A549 (cell line): ENCODE measurements at regions not wholly inside any gene's neighbourhood (a gene's known extent, or its start where the extent isn't known, plus 50 kb on each side); places are given as distances from the start of the nearest gene placed in this dataset.
A peak's percentile ranks its signal among the peaks of the same experiment; 100 is the strongest.

Experiments used
- ATAC-seq, 2 experiments: fragments of 200-7000 bp in 1 of 2; fragments of >200 bp in 1 of 2; cut with Nextera tagmentation in 1 of 2; cut with Tn5 transposase in 1 of 2; 3 replicates each; pipeline versions ENCODE4 v1.8.0 to v1.9.1; 2018 to 2020; ENCODE audit warnings: mild to moderate bottlenecking in 1 of 2, moderate library complexity in 1 of 2
- CTCF ChIA-PET: fragments of 300-600 bp; sonication (Branson Sonifier 250); formaldehyde crosslinking; extraction: SDS; loops from one replicate; lab custom pipeline; 2021; ENCODE audit warnings: antibody characterized with exemption, inconsistent platforms; lab: Yijun Ruan, JAX
- POLR2A ChIA-PET: fragments of 350-600 bp; formaldehyde crosslinking; extraction: SDS; loops from one replicate; lab custom pipeline; 2021; ENCODE audit warnings: antibody characterized with exemption, inconsistent platforms; lab: Yijun Ruan, JAX
- DNase-seq, 2 experiments: peaks; one replicate each; pipeline versions ENCODE4 v3.0.0 to v3.0.0-alpha.2; 2011 to 2016; ENCODE audit warnings: low read depth in 1 of 2, low spot score in 1 of 2
- FAIRE-seq: peaks from 2 replicates; lab custom pipeline; 2011; peaks lifted over from hg19 to GRCh38; lab: Jason Lieb, UNC
- H3K27ac ChIP-seq, 2 experiments: fragments of >200 bp; sonication (Bioruptor Twin); formaldehyde crosslinking; 3 replicates each; pipeline ENCODE4 v1.5.1; 2016 to 2017
- H3K4me1 ChIP-seq: fragments of >200 bp; sonication (Bioruptor Twin); formaldehyde crosslinking; 3 replicates; pipeline ENCODE4 v1.6.1; 2016
- H3K4me2 ChIP-seq: fragments of >200 bp; sonication (Bioruptor Twin); formaldehyde crosslinking; 3 replicates; pipeline ENCODE4 v1.6.1; 2016
- H3K4me3 ChIP-seq: fragments of >200 bp; sonication (Bioruptor Twin); formaldehyde crosslinking; 3 replicates; pipeline ENCODE4 v1.5.1; 2016
- H3K9me3 ChIP-seq: fragments of >200 bp; sonication (Bioruptor Twin); formaldehyde crosslinking; 3 replicates; pipeline ENCODE4 v1.6.1; 2016
- CBX2 ChIP-seq: fragments of 200-600 bp; sonication (generic); IDR thresholded peaks from 2 replicates; pipeline ENCODE4 v1.6.1; 2016; ENCODE audit warnings: low read depth, mild to moderate bottlenecking, borderline replicate concordance
- CEBPB ChIP-seq, 2 experiments: fragments of >200 bp in 1 of 2; sonication (Bioruptor Twin) in 1 of 2; formaldehyde crosslinking in 1 of 2; IDR thresholded peaks; 2 replicates each; pipeline ENCODE4 v1.6.1; 2012 to 2016
- EHMT2 ChIP-seq: fragments of 200-600 bp; sonication (generic); IDR thresholded peaks from 2 replicates; pipeline ENCODE4 v1.6.1; 2016; ENCODE audit warnings: antibody characterized with exemption, low read depth, mild to moderate bottlenecking, moderate library complexity
- FOSB ChIP-seq: fragments of 250-450 bp; sonication (Bioruptor Pico); IDR thresholded peaks from 2 replicates; pipeline ENCODE4 v1.5.0; 2020; ENCODE audit warnings: mild to moderate bottlenecking, moderate library complexity
- HDAC2 ChIP-seq: fragments of 200-600 bp; sonication (generic); IDR thresholded peaks from 2 replicates; pipeline ENCODE4 v1.6.1; 2016
- HOXA7 ChIP-seq: fragments of 250-450 bp; sonication (Bioruptor Pico); IDR thresholded peaks from 2 replicates; pipeline ENCODE4 v1.5.0; 2020; ENCODE audit warnings: mild to moderate bottlenecking, moderate library complexity
- KDM1A ChIP-seq: fragments of 200-600 bp; sonication (generic); IDR thresholded peaks from 2 replicates; pipeline ENCODE4 v1.6.1; 2016; ENCODE audit warnings: low read depth, mild to moderate bottlenecking
- KDM5A ChIP-seq: fragments of 200-600 bp; sonication (generic); IDR thresholded peaks from 2 replicates; pipeline ENCODE4 v1.6.1; 2016; ENCODE audit warnings: antibody characterized with exemption, mild to moderate bottlenecking
- MAFK ChIP-seq: fragments of 450-650 bp; IDR thresholded peaks from 2 replicates; pipeline ENCODE4 v1.6.1; 2014; ENCODE audit not compliant: partially characterized antibody
- NFE2L2 ChIP-seq: fragments of 150-350 bp; conservative IDR thresholded peaks from 2 replicates; pipeline ENCODE4 v1.6.1; 2014; ENCODE audit warnings: low read length
- PBX3 ChIP-seq: IDR thresholded peaks from 2 replicates; pipeline ENCODE4 v1.6.1; 2012
- PHF8 ChIP-seq: fragments of 200-600 bp; sonication (generic); IDR thresholded peaks from 2 replicates; pipeline ENCODE4 v1.6.1; 2016; ENCODE audit warnings: low read depth, mild to moderate bottlenecking, antibody characterized with exemption, moderate library complexity, borderline replicate concordance
- RAD21 ChIP-seq, 2 experiments: fragments of >200 bp in 1 of 2; sonication (Bioruptor Twin) in 1 of 2; formaldehyde crosslinking in 1 of 2; IDR thresholded peaks in 1 of 2; conservative IDR thresholded peaks in 1 of 2; 2 replicates in 1 of 2; 3 replicates in 1 of 2; pipeline ENCODE4 v1.6.1; 2012 to 2018; ENCODE audit warnings: inconsistent platforms in 1 of 2
- RARB ChIP-seq: fragments of 250-450 bp; sonication (Bioruptor Pico); IDR thresholded peaks from 2 replicates; pipeline ENCODE4 v1.8.0; 2021; ENCODE audit warnings: mild to moderate bottlenecking, moderate library complexity
- RFX5 ChIP-seq: fragments of 450-650 bp; IDR thresholded peaks from 2 replicates; pipeline ENCODE4 v1.7.1; 2014; ENCODE audit warnings: antibody characterized with exemption, mild to moderate bottlenecking, moderate library complexity
- RNF2 ChIP-seq: fragments of 200-600 bp; sonication (generic); IDR thresholded peaks from 2 replicates; pipeline ENCODE4 v1.6.1; 2016; ENCODE audit warnings: low read depth, mild to moderate bottlenecking, antibody characterized with exemption, moderate library complexity, borderline replicate concordance
- SREBF2 ChIP-seq: fragments of 450-650 bp; IDR thresholded peaks from 2 replicates; pipeline ENCODE4 v1.6.1; 2014; ENCODE audit warnings: mild to moderate bottlenecking, moderate library complexity
- TFCP2L1 ChIP-seq: fragments of 250-450 bp; sonication (Bioruptor Pico); IDR thresholded peaks from 2 replicates; pipeline ENCODE4 v1.5.0; 2021; ENCODE audit warnings: mild to moderate bottlenecking
- ZFP36 ChIP-seq: fragments of 450-650 bp; IDR thresholded peaks from 2 replicates; pipeline ENCODE4 v1.6.1; 2014; ENCODE audit warnings: borderline replicate concordance; ENCODE audit not compliant: partially characterized antibody
- ZNF302 ChIP-seq: fragments of 250-450 bp; sonication (Bioruptor Pico); IDR thresholded peaks from 2 replicates; pipeline ENCODE4 v1.9.0; 2021; ENCODE audit warnings: inconsistent platforms, mild to moderate bottlenecking, moderate library complexity
- ZSCAN20 ChIP-seq: fragments of 250-450 bp; sonication (Bioruptor Pico); IDR thresholded peaks from 2 replicates; pipeline ENCODE4 v1.8.0; 2022; ENCODE audit warnings: mild to moderate bottlenecking, moderate library complexity
- WGBS: methylation state at CpG from one replicate; pipeline ENCODE4 v1.1.6; 2017; ENCODE audit errors: missing lambda C conversion rate; 5-methylcytosine and 5-hydroxymethylcytosine counted together
- TF ChIP-seq, protein P1 (sequence below): fragments of 250-450 bp; sonication (Bioruptor Pico); IDR thresholded peaks from 2 replicates; pipeline ENCODE4 v1.5.0; 2020; ENCODE audit warnings: low read depth, mild to moderate bottlenecking, moderate library complexity
- TF ChIP-seq, protein P2 (sequence below): IDR thresholded peaks from 2 replicates; pipeline ENCODE4 v1.6.1; 2012
- TF ChIP-seq, protein P3 (sequence below): fragments of 200-600 bp; sonication (generic); IDR thresholded peaks from 2 replicates; pipeline ENCODE4 v1.6.1; 2016; ENCODE audit warnings: antibody characterized with exemption, mild to moderate bottlenecking, moderate library complexity

- no peaks in the 10 kb centered on the region for H3K4me1 ChIP-seq
- CTCF ChIA-PET = no interaction called here
- FAIRE-seq (no peak), ATAC-seq (no peak), DNase-seq (no peak)
- WGBS = 27% methylated on average over 3 of the region's 3 CpGs
- no peak for TF ChIP-seq RNF2
- TF ChIP-seq RFX5 = no peak
- no peak for TF ChIP-seq PHF8
- TF ChIP-seq KDM5A = no peak
- no peak for TF ChIP-seq HDAC2
- no peak for TF ChIP-seq ZSCAN20 (CRISPR knock-in tag)
- TF ChIP-seq EHMT2 = no peak
- no peak for TF ChIP-seq HOXA7 (CRISPR knock-in tag)
- TF ChIP-seq, protein P1, sequence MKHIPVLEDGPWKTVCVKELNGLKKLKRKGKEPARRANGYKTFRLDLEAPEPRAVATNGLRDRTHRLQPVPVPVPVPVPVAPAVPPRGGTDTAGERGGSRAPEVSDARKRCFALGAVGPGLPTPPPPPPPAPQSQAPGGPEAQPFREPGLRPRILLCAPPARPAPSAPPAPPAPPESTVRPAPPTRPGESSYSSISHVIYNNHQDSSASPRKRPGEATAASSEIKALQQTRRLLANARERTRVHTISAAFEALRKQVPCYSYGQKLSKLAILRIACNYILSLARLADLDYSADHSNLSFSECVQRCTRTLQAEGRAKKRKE (CRISPR knock-in tag) = no peak
- no peak for TF ChIP-seq ZFP36
- TF ChIP-seq CBX2 = no peak
- no peak for TF ChIP-seq KDM1A
- POLR2A ChIA-PET = no interaction called here
- no peak overlapping the region for H3K4me3 ChIP-seq
- no peaks in the 10 kb centered on the region for H3K9me3 ChIP-seq
- H3K4me2 ChIP-seq = no peak overlapping the region
- no peak overlapping the region for H3K27ac ChIP-seq
These were observed 1597.9 kb downstream of the RPA4 start for GRCh38 chrX:98481636-98482035.

DNA sequence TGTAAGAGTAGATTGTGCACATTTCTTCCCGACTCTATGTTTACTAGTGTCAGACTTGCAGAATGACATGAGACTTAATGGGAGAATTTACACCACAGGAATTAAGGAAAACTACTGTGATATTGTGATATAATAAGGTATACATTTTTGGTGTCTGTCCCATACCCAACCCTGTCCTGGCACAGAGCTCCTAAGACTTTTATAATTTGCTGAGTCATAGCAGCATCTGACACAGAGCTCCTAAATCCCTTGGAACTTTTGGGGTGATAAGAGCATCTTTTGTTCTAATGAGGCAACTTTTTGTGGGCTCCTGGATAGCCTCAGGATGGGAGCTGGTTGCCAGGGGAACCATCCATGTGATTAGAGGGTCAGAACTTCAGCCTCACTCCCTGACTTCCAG is 1607.0 kb downstream of the RPA4 start:
- H3K4me2 ChIP-seq = no peak overlapping the region
- no peak for ATAC-seq
- FAIRE-seq = no peak
- DNase-seq = no peak
- H3K27ac ChIP-seq = no peak overlapping the region
- H3K4me3 ChIP-seq = no peak overlapping the region
- no peaks in the 10 kb centered on the region for H3K4me1 ChIP-seq
- H3K9me3 ChIP-seq = no peaks in the 10 kb centered on the region
- TF ChIP-seq NFE2L2 = peak; percentile 75
- TF ChIP-seq, protein P2, sequence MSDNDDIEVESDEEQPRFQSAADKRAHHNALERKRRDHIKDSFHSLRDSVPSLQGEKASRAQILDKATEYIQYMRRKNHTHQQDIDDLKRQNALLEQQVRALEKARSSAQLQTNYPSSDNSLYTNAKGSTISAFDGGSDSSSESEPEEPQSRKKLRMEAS = no peak
- peak; percentile 50 for TF ChIP-seq MAFK
- POLR2A ChIA-PET = no interaction called here
- CTCF ChIA-PET = no interaction called here
- WGBS = 4% methylated on average over 1 of the region's 1 CpG

DNA sequence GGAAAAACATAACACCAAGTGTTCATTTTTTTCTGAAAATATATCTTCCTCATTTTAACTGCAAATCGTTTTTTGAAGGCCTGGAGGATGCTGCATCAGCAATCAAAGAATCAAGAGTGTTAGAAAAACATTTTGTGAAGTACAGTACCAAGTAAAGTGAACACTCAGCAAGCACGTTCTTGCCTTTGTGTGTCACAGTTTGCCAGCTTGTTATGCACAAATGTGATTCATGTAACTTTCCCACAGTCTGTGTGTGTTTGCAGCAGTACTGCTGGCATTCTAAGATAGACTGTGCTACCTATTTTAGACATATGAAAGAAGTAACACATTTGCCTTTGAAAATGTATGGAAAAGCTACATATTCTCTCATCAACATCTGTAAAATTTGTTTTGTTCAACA is 1617.7 kb downstream of the RPA4 start:
- Histone ChIP-seq H3K4me1 (no peaks in the 10 kb centered on the region), H3K4me3 (no peak overlapping the region), H3K4me2 (no peak overlapping the region), H3K27ac (no peak overlapping the region), H3K9me3 (no peaks in the 10 kb centered on the region)
- ChIA-PET POLR2A (no interaction called here), CTCF (no interaction called here)
- DNase-seq (no peak), FAIRE-seq (no peak), ATAC-seq (no peak)
- 0% methylated on average over 2 of the region's 2 CpGs for WGBS
- TF ChIP-seq TFCP2L1 (CRISPR knock-in tag) (no peak), RARB (no peak), CBX2 (no peak), KDM1A (no peak), FOSB (no peak), PBX3 (no peak), CEBPB (IDR thresholded peaks at IDR 0.05) (no peak), SREBF2 (no peak), ZNF302 (CRISPR knock-in tag) (no peak), RAD21 (conservative IDR thresholded peaks at IDR 0.05 in 1 of 2, IDR thresholded peaks at IDR 0.05 in 1 of 2) (no peak)
- TF ChIP-seq, protein P3, sequence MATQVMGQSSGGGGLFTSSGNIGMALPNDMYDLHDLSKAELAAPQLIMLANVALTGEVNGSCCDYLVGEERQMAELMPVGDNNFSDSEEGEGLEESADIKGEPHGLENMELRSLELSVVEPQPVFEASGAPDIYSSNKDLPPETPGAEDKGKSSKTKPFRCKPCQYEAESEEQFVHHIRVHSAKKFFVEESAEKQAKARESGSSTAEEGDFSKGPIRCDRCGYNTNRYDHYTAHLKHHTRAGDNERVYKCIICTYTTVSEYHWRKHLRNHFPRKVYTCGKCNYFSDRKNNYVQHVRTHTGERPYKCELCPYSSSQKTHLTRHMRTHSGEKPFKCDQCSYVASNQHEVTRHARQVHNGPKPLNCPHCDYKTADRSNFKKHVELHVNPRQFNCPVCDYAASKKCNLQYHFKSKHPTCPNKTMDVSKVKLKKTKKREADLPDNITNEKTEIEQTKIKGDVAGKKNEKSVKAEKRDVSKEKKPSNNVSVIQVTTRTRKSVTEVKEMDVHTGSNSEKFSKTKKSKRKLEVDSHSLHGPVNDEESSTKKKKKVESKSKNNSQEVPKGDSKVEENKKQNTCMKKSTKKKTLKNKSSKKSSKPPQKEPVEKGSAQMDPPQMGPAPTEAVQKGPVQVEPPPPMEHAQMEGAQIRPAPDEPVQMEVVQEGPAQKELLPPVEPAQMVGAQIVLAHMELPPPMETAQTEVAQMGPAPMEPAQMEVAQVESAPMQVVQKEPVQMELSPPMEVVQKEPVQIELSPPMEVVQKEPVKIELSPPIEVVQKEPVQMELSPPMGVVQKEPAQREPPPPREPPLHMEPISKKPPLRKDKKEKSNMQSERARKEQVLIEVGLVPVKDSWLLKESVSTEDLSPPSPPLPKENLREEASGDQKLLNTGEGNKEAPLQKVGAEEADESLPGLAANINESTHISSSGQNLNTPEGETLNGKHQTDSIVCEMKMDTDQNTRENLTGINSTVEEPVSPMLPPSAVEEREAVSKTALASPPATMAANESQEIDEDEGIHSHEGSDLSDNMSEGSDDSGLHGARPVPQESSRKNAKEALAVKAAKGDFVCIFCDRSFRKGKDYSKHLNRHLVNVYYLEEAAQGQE = no peak
